Dedifferentiated amniotic fluid mesenchymal stem cell (primary cell): ENCODE measurements at regions not wholly inside any gene's neighbourhood (a gene's known extent, or its start where the extent isn't known, plus 50 kb on each side); places are given as distances from the start of the nearest gene placed in this dataset.
"Not testable (repeated sequence)": the region's sequence is repeated elsewhere in the genome, so short reads cannot be mapped to it uniquely, and the experiment has no call there.

Experiments used
- DNase-seq: peaks from one replicate; pipeline ENCODE4 v3.0.0-alpha.2; 2016; ENCODE audit errors: extremely low spot score

DNA sequence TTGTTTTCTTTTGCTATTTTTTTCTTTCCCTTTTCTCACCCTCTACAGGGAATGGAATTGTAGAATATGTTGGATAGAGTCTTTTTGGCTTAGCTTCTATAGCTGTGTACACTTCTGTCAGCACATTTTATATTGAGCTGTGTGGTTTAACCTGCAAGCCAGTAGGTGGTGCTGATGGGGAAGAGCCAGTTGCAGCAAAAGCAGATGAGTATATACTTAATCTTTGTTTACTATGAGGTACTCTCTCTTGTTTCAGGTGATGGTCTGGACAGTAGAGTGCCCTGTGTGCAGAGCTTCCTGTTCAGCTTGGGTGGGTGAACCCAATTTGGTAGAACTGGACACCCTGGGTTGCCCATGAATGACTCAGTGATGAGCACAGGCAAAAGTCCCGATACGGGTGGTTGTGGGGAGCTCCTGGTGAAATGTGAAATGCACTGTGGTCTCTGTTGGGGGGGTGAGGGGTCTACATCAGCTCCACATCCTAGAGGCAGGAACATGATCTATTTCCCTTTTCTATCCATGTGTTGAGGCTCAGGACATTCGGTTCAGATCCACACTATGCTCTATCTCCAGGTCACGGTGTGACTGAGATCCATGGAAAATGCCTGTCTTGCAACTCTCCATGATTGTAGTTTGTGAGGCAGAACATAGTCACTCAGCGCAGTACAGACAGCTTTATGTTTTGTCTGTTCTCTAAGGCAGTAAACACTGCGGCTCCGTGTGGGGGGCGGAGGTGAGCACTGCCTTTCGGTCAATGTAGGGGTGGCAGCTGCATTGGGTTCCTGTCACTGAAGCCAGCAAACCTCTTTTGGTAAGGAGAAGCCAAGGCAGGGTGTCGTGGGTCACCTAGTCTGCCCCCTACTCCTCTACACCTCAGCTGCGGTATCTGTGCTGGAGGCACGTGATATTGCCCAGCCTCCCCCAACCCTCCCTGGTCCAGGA, 353.2 kb downstream of the PRR16 start:
- no peak for DNase-seq

DNA sequence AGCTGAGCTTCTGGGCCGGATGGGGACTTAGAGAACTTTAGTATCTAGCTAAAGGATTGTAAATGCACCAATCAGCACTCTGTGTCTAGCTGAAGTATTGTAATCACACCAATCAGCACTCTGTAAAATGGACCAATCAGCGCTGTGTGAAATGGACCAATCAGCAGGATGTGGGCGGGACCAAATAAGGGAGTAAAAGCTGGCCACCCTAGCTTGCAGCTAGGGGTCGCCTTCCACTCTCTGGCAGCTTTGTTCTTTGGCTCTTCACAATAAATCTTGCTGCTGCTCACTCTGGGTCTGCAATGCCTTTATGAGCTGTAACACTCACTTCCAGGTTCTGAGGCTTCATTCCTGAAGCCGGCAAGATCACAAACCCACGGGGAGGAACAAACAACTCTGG, 354.0 kb downstream of the PRR16 start:
- DNase-seq = no peak

DNA sequence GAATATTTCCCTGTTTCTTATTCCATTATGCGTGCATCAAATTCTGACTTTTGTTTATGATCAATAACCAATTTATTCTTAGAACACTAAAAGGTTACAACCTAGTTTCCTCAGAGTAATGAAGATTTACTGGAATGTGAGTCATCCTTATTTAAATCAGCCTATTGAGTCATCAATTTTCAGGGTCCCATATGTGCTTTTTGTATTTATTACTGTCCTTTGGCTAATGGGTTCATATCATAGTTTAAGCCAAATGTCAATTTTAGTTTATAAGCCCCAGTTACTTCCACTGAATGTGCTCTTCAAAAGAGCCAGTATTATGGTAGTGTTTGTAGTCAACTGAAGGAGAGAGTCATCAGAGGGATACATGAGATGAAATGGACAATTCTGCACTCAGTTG, 359.2 kb downstream of the PRR16 start:
- DNase-seq = no peak

DNA sequence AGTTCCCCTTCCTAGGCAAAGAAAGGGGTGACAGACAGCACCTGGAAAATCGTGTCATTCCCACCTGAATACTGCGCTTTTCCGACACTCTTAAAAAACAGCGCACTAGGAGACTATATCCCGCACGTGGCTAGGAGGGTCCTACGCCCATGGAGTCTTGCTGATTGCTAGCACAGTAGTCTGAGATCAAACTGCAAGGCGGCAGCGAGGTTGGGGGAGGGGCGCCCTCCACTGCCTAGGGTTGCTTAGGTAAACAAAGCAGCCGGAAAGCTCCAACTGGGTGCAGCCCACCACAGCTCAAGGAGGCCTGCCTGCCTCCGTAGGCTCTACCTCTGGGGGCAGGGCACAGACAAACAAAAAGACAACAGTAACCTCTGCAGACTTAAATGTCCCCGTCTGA, 367.5 kb downstream of the PRR16 start:
- DNase-seq = not testable (repeated sequence)

DNA sequence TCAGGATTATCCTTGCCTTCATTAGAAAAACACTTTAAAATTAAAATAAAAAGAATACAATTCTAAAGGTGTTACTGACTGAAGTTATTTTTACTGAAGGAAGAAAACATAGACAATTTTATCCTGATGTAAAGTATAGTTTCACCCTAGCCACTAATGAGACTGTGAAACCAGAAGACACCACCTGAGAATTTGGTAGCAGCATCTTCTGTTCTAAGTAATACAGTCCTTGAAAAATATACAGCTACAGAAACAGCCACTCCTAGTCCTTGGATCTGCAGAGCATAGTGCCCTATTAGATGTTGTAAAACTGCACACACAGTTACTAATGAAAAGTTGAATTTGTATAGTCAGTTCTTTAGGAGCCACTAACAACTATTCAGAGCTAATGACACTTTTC, 377.7 kb downstream of the PRR16 start:
- DNase-seq = no peak

DNA sequence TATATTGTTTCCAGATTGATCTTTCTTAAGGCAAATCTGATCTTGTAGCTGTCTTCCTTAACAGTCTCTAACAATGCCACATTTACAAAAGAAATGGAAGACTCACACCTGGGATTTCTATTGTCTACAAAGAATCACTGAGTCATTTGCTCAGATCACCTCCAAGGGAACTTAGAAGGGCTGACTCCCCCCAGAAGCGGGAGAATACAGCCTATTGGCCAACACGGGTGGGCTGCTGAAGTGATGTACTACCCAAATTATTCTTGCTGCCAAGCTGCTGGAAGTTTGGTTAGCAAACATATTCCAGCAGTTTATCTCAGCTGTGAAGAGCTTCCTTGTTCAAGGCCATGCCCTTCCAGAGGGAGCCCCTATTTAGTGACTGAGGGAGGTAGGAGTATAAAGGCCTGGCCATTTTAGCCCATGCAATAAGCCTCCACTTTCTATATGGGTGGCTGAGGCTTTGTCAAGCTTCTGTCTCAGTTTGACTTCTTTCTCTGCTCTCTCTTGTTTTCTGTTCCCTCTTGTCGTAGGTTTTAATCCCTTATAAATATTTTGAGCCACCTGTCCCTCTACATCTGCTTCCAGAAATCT, 379.4 kb downstream of the PRR16 start:
- no peak for DNase-seq

DNA sequence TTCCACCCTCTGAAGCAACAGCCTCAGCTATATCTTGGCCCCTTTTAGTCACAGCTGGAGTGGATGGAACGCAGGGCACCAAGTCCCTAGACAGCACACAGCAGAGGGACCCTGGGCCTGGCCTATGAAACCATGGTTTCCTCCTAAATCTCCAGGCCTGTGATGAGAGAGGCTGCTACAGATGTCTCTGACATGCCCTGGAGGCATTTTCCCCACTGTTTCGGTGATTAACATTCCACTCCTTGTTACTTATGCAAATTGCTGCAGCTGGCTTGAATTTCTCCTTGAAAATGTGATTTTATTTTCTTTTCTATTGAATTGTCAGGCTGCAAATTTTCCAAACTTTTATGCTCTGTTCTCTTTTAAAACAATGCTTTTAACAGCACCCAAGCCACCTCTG, 384.8 kb downstream of the PRR16 start:
- no peak for DNase-seq

DNA sequence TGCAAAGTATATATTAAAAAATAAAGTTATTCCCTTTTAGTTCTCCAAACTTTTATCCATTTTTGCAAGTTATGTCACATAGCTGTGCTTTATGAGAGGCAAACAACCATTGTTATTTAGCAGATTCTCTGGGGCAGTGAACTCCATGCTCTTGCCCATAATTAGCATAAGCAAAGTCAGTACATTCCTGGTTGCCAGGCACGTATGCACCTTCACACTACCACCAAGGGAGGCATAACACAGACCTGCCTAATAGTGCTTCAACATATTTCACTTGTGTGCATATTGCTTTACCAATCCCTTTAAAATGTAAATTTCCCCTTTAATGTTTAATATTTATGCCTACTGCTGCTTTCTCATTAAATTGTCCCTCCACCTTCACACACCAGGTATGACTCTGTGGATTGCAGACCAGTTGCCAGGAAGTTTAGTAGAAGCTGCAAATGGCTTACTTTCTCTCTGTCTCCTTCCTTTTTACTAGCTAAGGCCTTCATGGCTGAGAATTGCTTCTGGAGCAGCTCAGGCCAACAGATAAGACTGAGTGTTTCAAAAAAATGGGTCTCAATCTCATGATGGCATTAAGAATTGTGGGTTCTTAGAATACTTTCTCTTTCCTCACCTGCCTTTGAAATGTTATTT, 388.2 kb downstream of the PRR16 start:
- DNase-seq = no peak

DNA sequence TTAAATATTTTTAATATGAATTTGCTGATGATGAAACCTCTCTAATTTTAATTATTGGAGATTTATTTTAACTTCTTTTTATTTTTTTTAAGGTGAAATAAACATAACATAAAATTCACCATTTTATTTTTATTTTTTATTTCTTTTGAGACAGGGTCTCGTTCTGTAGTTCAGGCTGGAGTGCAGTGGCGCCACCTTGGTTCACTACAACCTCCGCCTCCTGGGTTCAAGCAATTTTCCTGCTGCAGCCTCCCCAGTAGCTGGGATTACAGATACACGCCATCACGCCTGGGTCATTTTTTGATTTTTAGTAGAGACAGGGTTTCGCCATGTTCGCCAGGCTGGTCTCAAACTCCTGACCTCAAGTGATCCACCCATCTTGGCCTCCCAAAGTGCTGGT, 402.9 kb downstream of the PRR16 start:
- no peak for DNase-seq

DNA sequence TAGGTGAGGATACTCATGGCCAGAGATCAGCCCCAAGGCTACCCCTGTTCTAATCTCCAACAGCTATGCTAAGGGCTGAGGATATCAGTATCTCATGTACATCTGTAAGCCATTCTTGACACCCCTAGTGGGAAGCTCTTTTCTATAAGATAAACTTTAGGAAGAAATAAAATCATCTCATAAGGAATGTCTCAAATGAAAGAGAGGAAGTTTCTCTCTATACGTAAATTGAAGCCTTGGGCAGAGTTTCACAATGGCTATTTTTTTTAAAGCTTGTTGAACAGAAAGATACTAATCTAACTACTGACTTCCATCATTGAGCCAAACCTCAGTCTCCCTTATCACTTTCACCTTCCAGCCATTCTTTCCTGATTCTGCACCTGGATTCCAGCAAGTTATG, 405.7 kb downstream of the PRR16 start:
- no peak for DNase-seq

DNA sequence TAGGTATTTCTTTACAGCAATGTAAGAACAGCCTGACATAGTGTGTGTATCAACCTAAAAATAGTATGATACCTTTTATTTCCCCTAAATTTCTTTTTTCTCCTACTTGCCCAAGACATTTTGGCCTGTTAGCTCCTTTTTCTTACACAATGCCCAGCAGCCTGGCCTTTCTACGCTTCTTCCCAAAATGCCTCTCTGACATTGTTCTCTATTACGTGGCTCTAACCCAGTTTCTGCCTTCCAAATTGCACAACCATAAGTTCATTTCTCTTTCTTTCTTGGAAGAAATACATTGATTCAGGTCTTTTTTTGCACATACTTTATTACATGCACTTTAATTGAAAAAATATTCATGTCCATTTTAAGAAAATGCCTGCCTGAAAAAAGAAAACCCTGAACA, 408.2 kb downstream of the PRR16 start:
- DNase-seq = no peak

DNA sequence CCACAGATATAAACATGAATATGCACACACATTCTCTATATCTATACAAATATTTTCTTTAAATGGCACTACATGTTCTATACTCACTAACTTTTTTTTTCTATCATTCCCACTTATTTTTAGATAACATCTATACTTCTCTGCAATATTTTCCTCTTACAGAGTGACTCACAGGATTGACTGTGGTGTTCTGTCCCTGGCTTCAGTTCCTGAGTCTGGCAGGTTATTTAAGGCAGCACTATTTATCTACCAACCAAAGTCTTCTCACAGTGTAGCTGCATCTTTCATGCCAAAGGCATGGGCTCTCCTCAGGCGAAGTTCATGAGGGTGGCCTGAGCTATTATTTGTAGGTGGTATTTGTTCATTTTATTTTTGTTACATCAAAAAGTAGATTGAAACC, 409.0 kb downstream of the PRR16 start:
- DNase-seq = peak; percentile 35

DNA sequence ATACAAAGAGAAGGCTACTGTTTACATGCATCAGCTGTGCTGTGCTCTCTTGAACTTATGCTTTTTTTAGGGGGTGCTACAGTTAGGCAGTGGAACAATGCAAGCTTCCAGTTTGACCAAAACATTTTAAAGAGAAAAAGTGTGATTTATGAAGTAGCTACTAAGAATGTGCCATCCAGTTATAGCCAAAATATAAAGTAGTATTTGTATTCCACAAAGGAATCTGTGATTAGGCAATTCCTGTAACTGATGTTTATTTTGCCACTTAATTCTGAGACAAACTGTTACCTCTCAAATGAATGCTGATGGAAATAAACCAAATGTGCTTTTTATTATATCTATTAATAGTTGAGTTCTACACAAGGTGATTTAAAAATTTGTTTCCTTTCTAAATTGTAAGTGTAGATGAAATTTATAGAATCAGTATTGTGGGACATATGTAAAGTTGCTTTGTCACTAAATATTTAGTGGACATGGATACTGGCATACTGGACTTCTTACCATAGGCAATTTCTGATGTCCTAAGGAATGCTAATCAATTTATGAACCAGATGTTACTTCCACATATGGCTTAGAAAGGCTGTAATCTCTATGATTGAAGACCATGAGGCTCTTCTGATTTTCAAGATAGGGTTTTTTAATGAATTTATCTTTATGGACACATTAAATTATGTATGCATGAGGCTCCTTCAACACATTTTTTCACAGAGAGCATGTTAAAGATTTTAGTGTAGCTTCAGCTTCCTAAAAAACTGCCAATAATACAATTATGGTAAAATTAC, 410.2 kb downstream of the PRR16 start:
- no peak for DNase-seq

DNA sequence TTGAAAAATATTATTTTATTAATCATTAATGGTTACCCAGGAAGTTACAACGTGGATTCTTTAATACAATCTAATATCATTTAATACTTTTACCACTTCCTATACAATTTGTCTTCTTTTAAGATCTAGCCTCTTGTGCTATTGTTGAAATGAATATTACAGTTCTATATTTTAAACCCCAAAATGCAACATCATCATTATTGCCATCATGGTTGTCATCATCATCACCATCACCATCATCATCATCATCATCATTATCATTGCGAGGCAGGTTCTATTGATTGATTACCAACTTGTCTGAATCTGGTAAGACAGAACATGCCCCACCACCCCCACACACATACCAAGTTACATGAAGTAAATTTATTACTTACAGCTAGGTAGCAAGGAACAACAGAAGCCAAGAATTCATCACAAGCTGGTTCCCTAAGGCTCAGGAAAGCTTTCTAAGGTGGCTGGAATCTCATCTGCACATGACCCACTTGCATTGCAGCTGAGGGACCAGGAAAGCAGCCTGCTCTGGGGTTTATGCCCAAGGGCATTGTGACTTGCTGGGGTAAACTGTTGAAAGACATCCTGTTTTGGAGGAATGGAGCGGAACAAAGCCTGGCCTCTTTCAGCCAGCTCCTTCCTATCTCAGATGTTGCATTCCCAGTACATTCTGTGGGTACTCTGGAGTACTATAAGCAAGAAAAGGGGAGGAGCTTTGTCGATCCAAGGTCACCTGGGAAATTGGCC, 418.1 kb downstream of the PRR16 start:
- DNase-seq = no peak

DNA sequence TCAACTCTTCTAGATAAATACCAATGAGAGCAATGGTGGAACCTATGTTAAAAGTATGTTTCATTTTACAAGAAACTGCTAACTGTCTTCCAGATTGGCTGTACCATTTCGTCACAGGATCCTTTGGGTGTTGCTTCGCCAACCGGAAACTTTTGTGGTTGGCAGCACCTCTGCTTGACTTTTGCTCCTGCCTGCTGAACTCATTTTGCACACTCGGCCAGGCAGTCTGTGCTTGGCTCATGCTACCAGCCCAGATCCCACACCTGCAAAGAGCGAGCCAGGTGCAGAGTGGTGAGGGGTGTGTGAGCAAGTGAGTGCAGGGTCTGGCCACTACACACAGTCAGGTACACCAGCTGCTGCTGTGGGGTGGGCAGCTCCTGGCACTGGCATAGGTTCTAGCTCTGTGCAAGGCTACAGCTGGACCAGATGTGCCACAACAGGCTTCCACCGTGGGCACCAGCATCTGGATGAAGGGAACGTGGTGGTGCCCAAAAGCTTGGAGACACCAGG, 422.3 kb downstream of the PRR16 start:
- no peak for DNase-seq

DNA sequence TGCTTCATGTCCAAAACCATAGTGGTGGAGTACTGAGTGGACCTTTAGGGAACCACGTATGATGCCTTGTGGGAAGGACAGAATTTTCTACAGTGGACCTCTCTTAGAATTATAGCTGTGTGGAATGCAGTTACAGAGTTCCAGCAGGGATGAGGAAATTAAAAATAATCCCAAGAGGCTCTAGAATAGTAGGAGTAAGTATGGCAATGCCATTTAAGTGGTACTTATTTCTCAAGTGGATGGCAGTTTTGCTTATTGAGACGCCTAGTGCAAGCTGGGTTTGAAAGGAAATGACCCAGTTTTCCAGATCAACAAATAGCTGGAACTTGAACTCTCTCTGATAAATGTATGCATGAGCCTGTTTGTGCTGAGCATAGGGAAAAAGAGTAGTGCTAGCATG, 431.6 kb downstream of the PRR16 start:
- DNase-seq = no peak

DNA sequence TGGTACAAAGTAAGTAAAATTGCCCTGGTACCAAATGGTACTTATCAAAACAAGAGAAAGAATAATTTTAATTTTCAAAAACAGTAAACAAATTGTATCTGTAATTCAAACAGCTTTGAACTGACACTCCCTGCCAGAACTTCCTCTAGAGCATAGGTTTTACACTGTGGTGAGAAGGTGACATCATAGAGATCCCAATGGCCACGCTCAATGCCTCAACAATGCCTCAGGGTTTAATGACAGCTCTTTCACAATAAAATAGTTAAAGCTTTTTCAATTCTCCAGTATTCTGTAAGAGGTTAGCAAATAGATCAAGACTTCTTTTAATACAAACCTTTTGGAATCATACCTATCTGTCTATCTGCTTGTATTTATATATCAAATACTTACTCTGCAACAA, 437.1 kb downstream of the PRR16 start:
- DNase-seq = no peak

DNA sequence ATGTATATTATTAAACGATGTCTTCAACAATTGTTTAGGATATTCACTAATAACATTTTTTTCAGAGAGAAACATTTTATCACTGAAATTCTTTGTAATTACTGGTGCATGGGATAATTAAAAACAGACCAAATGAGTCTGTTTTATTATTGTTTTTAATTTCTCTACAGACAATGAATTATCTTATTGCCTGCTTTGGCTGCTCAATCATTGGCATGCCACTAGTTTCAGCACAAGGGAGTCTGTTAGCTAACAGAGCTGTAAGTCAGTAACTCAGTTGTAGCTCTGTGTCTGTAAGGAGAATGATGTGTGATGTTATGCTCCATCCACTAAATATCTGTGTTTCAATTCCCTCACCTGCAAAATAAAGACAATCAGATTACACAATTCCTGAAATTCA, 443.9 kb downstream of the PRR16 start:
- DNase-seq = no peak

DNA sequence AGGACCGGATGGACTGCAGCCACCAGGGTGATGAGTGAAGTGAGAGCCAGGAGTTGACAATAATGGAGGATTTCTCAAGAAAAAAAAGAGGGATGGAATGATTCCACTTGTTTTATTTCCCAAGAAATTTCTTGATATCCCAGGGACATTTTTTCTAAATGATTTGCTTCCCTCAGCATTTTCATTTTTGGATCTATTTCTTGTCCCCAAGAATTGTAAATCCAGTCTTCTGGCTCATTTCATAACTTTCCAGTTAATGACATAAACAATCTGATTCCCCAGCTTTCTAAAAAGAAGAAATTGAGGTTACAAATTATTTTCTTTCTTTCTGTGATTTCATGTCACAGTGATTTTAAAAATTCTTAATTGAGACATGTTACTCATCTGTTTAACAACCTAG, 446.5 kb downstream of the PRR16 start:
- no peak for DNase-seq

DNA sequence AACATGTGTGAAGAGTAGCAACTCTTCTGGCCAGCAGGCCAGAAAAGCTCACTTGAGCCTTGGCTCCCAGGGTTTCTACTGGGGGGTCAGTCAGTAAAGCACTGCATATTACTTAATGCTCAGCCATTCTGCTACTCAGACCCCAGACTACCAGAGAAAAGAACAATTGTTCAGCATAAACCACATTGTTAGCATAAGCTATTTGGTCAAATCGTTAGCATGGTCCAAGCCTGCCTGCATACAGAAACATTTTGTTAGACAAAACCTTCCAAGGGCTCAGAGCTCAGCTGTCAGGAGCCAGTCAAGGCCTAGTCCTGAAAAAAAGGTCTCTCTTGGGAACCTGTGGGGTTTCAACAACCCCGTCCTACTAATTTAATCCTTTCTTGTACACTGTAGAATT, 449.3 kb downstream of the PRR16 start:
- no peak for DNase-seq

DNA sequence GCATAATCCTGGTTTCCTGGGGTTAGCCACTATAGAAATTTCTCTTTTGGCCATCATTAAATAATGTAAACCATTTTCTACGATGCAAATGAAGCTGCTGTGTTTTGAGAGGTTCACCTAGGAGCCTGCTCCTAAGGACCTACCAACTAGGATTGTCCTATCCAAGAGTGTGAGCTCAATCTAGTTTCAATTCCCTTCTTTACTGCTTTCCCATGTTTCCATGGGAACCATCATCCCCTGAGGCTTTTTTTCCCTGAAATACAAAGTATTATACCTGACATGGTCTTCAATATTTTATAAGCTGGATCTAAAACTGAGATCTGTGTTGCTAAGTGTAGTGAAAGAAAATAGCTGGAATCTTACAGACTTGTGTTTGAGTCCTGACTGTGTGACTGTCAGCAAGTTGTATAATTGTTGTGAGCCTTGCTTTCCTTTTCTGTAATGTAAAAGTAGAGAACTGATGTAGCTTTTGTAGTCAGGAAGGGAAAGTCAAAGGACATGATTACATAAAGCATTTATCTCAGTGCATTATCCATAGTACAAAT, 453.2 kb downstream of the PRR16 start:
- DNase-seq = no peak
